Iris pigment epithelial cell (primary cell): ENCODE measurements at regions not wholly inside any gene's neighbourhood (a gene's known extent, or its start where the extent isn't known, plus 50 kb on each side); places are given as distances from the start of the nearest gene placed in this dataset.
"Not testable (repeated sequence)": the region's sequence is repeated elsewhere in the genome, so short reads cannot be mapped to it uniquely, and the experiment has no call there.

Source experiments
- DNase-seq: peaks from one replicate; pipeline ENCODE4 v3.0.0-alpha.2; 2011; ENCODE audit warnings: low read depth

DNA sequence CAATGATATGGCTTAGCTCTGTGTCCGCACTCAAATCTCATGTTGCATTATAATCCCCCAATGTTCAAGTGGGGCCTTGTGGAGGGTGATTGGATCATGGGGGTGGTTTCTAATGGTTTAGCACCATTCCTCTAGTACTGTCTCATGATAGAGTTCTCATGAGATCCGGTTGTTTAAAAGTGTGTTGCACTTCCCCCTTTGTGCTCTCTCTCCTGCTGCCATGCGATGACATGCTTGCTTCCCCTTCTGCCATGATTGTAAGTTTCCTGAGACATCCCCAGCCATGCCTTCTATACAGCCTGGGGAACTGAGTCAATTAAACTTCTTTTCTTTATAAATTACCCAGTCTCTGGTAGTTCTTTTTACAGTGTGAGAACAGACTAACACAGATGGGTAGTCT lies 427.1 kb downstream of the CHSY3 start:
- no peak for DNase-seq

DNA sequence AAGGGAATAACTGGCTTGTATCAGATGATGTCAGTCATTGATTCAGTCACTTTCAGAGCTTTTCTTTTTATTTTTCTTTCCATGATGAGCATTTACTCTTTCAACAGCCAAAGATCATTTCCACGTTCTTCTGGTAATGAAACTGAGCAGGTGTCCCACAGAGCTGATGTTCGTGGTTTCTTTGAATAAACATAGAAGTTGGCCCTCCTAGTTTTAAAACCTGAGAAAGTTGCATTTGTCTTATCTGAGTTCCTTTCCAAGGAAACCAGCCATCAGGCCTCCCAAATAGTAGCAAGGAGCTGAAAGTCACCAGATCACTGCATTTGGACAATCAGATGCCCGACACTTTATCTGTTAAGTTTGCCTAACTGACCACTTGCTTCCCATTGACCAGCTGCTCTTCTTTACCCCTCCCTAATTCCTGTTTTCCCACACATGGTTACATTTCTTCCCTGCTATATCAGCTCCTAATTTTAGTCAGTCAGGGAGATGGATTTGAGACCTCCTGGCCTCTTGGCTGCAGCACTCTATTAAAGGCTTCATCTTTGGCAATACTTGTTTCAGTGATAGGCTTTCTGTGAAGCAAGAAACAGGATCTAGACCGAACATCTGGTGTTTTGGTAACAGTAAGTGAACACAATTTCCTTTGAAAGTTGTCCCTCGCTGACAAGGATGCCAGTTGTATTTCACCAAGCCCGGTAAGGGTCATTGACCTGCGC lies 420.8 kb downstream of the CHSY3 start:
- DNase-seq = peak; percentile 7

DNA sequence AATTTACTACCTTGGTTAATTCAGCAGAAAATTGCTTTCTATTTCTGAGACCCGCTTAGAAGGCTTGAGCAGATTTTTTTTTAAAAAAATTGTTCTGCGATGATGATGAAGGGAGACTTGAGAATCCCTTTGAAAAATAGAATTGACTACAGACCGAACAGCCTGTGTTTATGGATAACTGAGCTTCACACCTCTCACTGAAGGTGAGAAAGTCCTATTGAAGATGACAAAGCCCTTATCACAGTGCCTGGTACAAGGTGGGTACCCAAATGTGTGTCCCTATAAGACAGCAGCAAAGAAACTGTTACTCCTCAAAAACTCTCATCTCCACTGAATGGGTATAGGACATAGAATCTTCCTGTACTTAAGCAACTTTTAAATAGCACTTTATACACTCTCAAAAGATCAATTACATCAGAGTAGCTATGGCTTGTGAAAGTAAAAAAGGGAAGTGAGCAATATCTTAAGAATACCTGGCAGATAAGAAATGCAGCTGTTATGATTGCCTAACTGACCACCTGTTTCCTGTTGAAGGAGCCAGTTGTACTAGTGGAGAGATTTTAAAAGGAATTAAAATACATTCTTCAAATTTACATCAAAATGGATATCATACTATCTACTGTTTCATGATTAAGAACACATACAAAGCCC lies 419.7 kb downstream of the CHSY3 start:
- peak; percentile 83 for DNase-seq

GRCh38 chr5:130321931-130322330 lies 417.7 kb downstream of the CHSY3 start:
- no peak for DNase-seq

DNA sequence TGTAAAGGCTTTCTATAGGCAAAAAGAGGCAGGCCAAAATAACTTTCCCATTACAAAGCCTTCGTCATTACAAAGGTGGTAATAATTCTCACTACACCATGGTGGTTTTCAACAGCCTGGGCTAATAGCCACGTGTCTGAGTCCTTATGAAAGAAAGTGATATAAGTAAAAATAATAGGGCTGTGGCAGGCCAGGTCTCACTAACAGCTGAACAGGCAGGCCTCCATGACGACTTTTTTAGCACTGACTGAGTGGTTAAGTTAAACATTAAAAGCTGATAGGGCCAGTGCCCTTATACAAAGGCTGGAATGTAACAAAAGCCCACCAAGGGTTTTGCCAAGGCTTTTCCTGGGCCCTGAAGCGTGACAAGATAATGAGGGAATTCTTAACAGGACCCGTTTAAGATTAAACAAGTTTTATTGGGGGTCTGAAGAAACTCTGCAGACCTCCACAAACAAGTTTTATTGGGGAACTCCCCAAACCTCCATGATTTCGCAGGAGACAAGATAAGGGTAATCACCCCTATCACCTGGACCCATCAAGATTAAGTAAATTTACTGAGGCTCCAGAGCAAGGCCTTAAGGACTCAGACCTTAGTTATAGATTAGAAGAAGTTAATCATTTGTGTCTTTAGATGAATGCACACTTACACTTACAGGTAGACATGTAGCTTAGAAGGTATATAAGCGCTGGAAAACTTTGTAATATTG lies 412.9 kb downstream of the CHSY3 start:
- DNase-seq = no peak

DNA sequence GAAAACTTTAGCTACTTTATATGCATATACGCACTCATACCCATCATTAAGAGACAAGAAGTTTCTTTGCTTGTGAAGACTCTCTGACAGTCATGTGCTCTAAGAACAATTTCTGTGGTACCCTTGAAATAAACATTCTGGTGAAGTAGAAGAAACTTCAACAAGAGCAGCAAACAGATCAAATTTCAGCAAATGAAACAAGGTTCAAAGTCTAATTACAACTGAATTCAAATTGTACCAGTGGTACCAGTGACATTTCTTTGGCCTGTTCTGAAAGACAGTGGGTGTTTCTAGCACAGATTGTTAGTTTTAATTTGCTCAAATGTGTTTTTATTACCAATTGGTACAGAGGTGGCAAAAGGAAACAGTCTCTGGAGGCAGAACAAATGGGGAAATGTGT lies 391.0 kb downstream of the CHSY3 start:
- no peak for DNase-seq

DNA sequence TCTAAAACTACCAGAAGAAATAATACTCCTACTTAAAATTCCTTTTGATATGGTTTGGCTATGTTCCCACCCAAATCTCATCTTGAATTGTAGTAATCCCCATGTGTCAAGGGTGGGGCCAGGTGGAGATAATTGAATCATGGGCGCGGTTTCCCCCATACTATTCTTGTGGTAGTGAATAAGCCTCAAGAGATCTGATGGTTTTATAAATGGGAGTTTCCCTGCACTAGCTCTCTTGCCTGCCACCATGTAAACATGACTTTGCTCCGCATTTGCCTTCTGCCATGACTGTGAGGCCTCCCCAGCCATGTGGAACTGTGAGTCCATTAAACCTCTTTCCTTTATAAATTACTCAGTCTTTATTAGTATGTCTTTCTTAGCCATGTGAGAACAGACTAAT lies 390.5 kb downstream of the CHSY3 start:
- not testable (repeated sequence) for DNase-seq

- no peak for DNase-seq
Measured at GRCh38 chr5:130290219-130290618, 386.0 kb downstream of the CHSY3 start.

- DNase-seq = no peak
Measured at GRCh38 chr5:130289132-130290088, 385.1 kb downstream of the CHSY3 start.

GRCh38 chr5:130287438-130287837 lies 383.2 kb downstream of the CHSY3 start:
- DNase-seq = no peak

DNA sequence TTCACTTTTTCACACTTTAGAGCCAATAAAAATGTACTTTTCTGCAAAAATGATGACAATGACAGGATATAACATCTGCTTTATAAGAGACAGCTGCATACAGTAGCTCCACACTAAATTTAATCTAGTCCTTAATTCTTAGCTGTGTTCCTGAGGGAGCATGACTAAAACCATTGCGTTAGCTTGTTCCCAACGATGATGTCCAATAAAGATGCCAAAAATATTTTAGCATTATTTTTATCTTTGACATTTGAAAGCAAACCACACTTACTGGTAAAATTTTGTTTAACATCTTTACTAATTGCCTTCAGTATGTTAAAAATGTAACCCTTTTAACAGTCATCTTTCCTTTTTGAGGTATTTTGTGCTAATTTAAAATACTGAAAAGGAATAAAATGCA lies 382.7 kb downstream of the CHSY3 start:
- DNase-seq = no peak

GRCh38 chr5:130282049-130282448 lies 377.8 kb downstream of the CHSY3 start:
- peak; percentile 23 for DNase-seq

DNA sequence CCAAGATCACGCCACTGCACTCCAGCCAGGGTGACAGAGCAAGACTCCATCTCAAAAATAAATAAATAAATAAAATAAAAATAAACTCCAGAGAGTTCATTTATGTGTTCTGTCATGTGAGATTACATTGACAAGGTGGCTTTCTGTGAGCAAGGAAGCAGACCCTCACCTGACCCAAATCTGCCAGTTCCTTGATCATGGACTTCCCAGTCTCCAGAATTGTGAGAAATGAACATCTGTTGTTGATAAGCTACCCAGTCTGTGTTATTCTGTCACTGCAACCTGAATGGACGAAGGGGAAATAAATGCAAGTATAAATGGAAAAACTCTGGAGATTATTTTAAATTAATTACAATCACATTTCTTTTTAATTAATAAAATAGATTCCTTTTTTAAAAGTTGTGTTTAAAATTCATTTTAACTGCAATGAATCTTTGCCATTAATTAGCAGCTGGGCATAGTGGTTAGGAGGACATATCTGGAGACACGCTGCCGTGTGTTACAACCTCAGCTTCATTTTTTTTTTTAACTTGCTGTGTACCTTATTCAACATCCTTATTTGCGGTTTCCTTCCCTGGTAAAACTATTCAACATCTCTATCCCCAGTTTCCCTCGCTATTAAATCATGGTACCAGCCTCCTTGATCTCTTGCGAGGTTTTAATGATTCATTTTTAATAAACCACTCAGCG lies 376.4 kb downstream of the CHSY3 start:
- DNase-seq = no peak

DNA sequence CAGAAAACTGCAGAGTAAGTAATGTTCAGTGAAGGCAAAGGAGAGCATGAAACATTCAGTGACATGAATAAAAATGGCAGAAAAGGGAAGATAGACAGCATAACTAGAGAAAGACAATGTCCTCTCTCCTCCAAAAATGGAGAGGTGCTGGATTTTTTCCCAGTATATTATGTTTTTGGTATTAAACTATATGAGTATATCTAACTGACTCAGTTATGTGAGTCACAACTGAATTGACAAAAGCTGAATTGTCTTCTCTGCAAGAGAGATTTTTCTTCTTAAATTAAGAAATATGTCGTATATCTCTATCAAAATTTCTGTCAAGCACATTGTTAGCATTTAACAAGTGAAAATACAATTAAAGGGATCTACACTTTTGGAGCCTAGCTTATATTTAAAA lies 375.1 kb downstream of the CHSY3 start:
- no peak for DNase-seq

GRCh38 chr5:130278136-130278535 lies 373.9 kb downstream of the CHSY3 start:
- no peak for DNase-seq

- DNase-seq = no peak
Measured at GRCh38 chr5:130277522-130277921, 373.3 kb downstream of the CHSY3 start.

DNA sequence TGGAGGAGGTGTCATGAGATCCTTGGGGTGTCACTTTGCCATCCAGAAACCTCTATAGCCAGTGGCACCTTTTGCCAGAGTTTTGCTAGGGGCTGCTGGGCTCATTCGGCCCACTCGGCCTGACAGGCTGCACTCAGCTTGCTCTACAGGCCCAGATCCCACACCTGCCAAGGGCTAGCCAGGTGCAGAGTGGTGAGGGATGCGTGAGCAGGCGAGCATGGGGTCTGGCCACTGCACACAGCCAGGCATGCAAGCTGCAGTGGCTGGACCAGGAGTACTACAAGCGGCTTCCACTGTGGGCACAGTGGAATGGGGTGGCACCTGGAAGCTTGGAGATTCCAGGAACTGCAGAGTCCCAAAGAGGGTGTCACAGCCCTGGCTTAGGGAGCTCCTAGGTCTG lies 372.7 kb downstream of the CHSY3 start:
- DNase-seq = no peak

- no peak for DNase-seq
Measured at GRCh38 chr5:130272837-130273236, 368.6 kb downstream of the CHSY3 start.

DNA sequence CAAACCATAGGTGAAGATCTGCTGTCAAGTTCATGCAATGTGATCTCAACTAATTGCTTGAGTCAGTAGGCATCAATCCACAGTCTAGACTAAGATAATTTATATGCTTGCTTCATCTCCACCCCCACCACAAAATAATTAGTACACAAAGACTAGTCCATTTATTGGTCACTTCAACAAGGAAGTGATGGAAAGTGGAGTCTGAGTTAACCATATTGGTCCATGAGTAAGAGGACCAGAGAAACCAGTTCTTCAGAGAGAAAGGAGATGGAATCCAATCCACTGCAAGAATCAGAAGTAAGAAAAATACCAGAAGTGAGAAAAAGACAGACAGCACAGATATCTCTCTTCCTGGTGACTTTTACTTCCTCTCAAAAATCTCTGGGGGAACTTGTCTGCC lies 366.5 kb downstream of the CHSY3 start:
- DNase-seq = no peak

DNA sequence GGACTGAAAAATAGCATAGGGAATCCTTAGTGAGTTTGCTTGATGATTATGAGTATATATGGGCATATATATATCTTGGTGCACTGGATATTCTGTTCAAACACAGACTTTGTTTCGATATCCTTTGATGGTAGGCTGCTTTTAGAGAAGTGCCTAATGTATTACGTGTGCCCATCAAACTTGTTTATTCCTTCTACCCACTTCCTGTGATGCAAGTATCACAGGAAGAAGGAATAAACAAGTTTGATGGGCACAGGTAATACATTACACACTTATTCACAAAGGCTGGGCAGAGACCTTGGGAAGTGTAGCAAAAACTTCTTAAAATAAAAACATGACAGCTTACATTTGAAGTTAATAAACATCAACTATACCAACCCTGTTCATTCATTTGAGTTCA lies 364.2 kb downstream of the CHSY3 start:
- no peak for DNase-seq

DNA sequence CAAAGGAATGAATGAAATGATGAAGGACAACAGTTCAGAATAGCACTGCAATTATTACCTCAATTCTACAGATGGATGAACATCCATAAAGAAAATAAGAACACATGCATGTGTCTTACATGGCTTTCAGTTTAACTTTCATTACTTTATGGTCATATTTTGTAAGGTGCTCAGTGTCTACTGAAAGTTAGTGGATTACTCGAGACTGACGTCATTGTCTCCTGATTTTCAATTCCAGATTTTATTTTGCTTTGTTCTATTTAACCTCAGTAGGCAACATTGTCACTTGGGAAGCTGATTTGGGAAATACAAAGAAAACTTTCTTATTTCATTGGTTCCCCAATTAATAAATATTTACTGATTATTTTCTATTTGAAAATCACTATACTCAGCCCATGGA lies 363.7 kb downstream of the CHSY3 start:
- DNase-seq = no peak

- DNase-seq = no peak
Measured at GRCh38 chr5:130260481-130260880, 356.2 kb downstream of the CHSY3 start.
